Breast epithelium (tissue), 3 donors: ENCODE measurements at regions not wholly inside any gene's neighbourhood (a gene's known extent, or its start where the extent isn't known, plus 50 kb on each side); places are given as distances from the start of the nearest gene placed in this dataset.

Experiments used
- CTCF ChIP-seq, 3 donors: fragments of 450-650 bp; IDR thresholded peaks; one replicate each; pipeline ENCODE4 v1.5.1; 2016 to 2017; ENCODE audit warnings: antibody characterized with exemption in 3 of 3, mild to moderate bottlenecking in 3 of 3, moderate library complexity in 3 of 3
- POLR2A ChIP-seq: fragments of 450-650 bp; IDR thresholded peaks from one replicate; pipeline ENCODE4 v1.6.1; 2016; ENCODE audit warnings: antibody characterized with exemption, mild to moderate bottlenecking, moderate library complexity

GRCh38 chr7:67875558-67875957, 878.9 kb downstream of the TYW1 start:
- TF ChIP-seq POLR2A (no peak), CTCF (IDR thresholded peaks at IDR 0.05) (no peak)
